ENCODE measurements at regions not wholly inside any gene's neighbourhood (a gene's known extent, or its start where the extent isn't known, plus 50 kb on each side); places are given as distances from the start of the nearest gene placed in this dataset.

- Mint-ChIP-seq H3K9me3 (peaks cover 81% of the 10 kb centered on the region), H3K27me3 (ENCODE audit: insufficient read depth, low read depth, poor library complexity) (no peaks in the 10 kb centered on the region), H3K4me1 (no peaks in the 10 kb centered on the region), H3K36me3 (ENCODE audit: low read depth) (peaks cover 25% of the 10 kb centered on the region), H3K4me3 (no peak overlapping the region), H3K27ac (no peak overlapping the region)
- Histone ChIP-seq H3K36me3 (ENCODE audit: insufficient read depth) (peaks cover 12% of the 10 kb centered on the region), H3K4me1 (ENCODE audit: insufficient read depth) (no peaks in the 10 kb centered on the region), H3K9me2 (ENCODE audit: insufficient read depth) (no peaks in the 10 kb centered on the region), H3F3A (replicated peaks; ENCODE audit: low read depth) (no peaks in the 10 kb centered on the region), H3K4me3 (no peak overlapping the region), H3K4me2 (no peak overlapping the region), H3K27ac (ENCODE audit: low read depth) (no peak overlapping the region), H3K27me3 (ENCODE audit: insufficient read depth) (no peaks in the 10 kb centered on the region), H3K79me2 (replicated peaks; ENCODE audit: insufficient read depth) (no peaks in the 10 kb centered on the region), H2AFZ (no peak overlapping the region), H4K20me1 (replicated peaks; ENCODE audit: insufficient read depth) (no peaks in the 10 kb centered on the region)
- ATAC-seq (no peak), DNase-seq (ENCODE audit: low spot score) (no peak)
- TF ChIP-seq CREB1 (CRISPR knock-in tag; IDR thresholded peaks at IDR 0.05; ENCODE audit: low read depth) (no peak), NANOG (IDR thresholded peaks at IDR 0.05; ENCODE audit: borderline replicate concordance) (no peak), REST (IDR thresholded peaks at IDR 0.05; ENCODE audit: unreplicated experiment) (no peak), EZH2 (IDR thresholded peaks at IDR 0.05; ENCODE audit: low read depth, unreplicated experiment) (no peak), ZNF331 (CRISPR knock-in tag; IDR thresholded peaks at IDR 0.05; ENCODE audit: low read depth) (no peak)
Observed at GRCh38 chr20:54933212-54933904, 458.0 kb downstream of the DOK5 start.

GRCh38 chr20:54929191-54929590 lies 453.8 kb downstream of the DOK5 start:
- ATAC-seq (no peak), DNase-seq (ENCODE audit: low spot score) (no peak)
- H3K4me1 Mint-ChIP-seq, result no peaks in the 10 kb centered on the region
- no peaks in the 10 kb centered on the region for H3K79me2 ChIP-seq (replicated peaks; ENCODE audit: insufficient read depth)
- H3K36me3 Mint-ChIP-seq (ENCODE audit: low read depth), result peaks cover 20% of the 10 kb centered on the region
- no peak overlapping the region for H2AFZ ChIP-seq
- H3K27me3 ChIP-seq (ENCODE audit: insufficient read depth), result no peaks in the 10 kb centered on the region
- H3K27ac Mint-ChIP-seq, result no peak overlapping the region
- no peak overlapping the region for H3K4me3 ChIP-seq
- peaks cover 81% of the 10 kb centered on the region for H3K9me3 Mint-ChIP-seq
- no peaks in the 10 kb centered on the region for H3K4me1 ChIP-seq (ENCODE audit: insufficient read depth)
- H4K20me1 ChIP-seq (replicated peaks; ENCODE audit: insufficient read depth), result no peaks in the 10 kb centered on the region
- TF ChIP-seq POLR2AphosphoS5 (IDR thresholded peaks at IDR 0.05; ENCODE audit: low read depth) (no peak), EZH2phosphoT487 (IDR thresholded peaks at IDR 0.05; ENCODE audit: unreplicated experiment) (no peak), CTCF (conservative IDR thresholded peaks at IDR 0.05; ENCODE audit: low read depth in 2 of 2) (no peak)
- H3K4me2 ChIP-seq, result no peak overlapping the region
- no peaks in the 10 kb centered on the region for H3F3A ChIP-seq (replicated peaks; ENCODE audit: low read depth)
- peaks cover 9% of the 10 kb centered on the region; the same call in 1 of the 2 replicates for H3K36me3 ChIP-seq (ENCODE audit: insufficient read depth)
- H3K4me3 Mint-ChIP-seq, result no peak overlapping the region
- no peak overlapping the region for H3K27ac ChIP-seq (ENCODE audit: low read depth)
- H3K27me3 Mint-ChIP-seq (ENCODE audit: insufficient read depth, low read depth, poor library complexity), result peaks cover 2% of the 10 kb centered on the region
- no peaks in the 10 kb centered on the region for H3K9me2 ChIP-seq (ENCODE audit: insufficient read depth)

Data from GM23338 (cell line).